HCEC 1CT (cell line): ENCODE measurements at regions not wholly inside any gene's neighbourhood (a gene's known extent, or its start where the extent isn't known, plus 50 kb on each side); places are given as distances from the start of the nearest gene placed in this dataset.

Experiments used
- DNase-seq: peaks from one replicate; pipeline ENCODE4 v3.0.0-alpha.2; 2017

- DNase-seq, result no peak
These were observed 189.0 kb downstream of the PLPP3 start for GRCh38 chr1:56390232-56390867.

GRCh38 chr1:56389813-56390212 lies 189.6 kb downstream of the PLPP3 start:
- DNase-seq, result no peak

GRCh38 chr1:56387071-56387740 lies 192.2 kb downstream of the PLPP3 start:
- no peak for DNase-seq

- no peak for DNase-seq
These were observed 194.0 kb downstream of the PLPP3 start for GRCh38 chr1:56385314-56385713.

GRCh38 chr1:56382929-56383328 lies 196.4 kb downstream of the PLPP3 start:
- DNase-seq, result no peak

GRCh38 chr1:56380531-56380930 lies 198.8 kb downstream of the PLPP3 start:
- no peak for DNase-seq

- DNase-seq, result no peak
These were observed 200.9 kb downstream of the PLPP3 start for GRCh38 chr1:56378341-56379070.

- DNase-seq, result no peak
These were observed 201.9 kb downstream of the PLPP3 start for GRCh38 chr1:56377431-56377830.

GRCh38 chr1:56376188-56376984 lies 203.0 kb downstream of the PLPP3 start:
- DNase-seq, result peak; percentile 8

GRCh38 chr1:56375326-56375804 lies 204.0 kb downstream of the PLPP3 start:
- DNase-seq, result no peak

GRCh38 chr1:56374026-56374974 lies 205.1 kb downstream of the PLPP3 start:
- peak; percentile 21 for DNase-seq

GRCh38 chr1:56370513-56370912 lies 208.8 kb downstream of the PLPP3 start:
- DNase-seq, result no peak

GRCh38 chr1:56363007-56363770 lies 216.2 kb downstream of the PLPP3 start:
- no peak for DNase-seq

GRCh38 chr1:56360021-56360420 lies 219.3 kb downstream of the PLPP3 start:
- DNase-seq, result peak; percentile 10

GRCh38 chr1:56359056-56359455 lies 220.3 kb downstream of the PLPP3 start:
- no peak for DNase-seq

- no peak for DNase-seq
These were observed 221.3 kb downstream of the PLPP3 start for GRCh38 chr1:56357927-56358690.

GRCh38 chr1:56356376-56356990 lies 222.9 kb downstream of the PLPP3 start:
- no peak for DNase-seq

- DNase-seq, result no peak
These were observed 223.4 kb downstream of the PLPP3 start for GRCh38 chr1:56355918-56356317.

- no peak for DNase-seq
These were observed 223.9 kb downstream of the PLPP3 start for GRCh38 chr1:56355422-56355821.

- DNase-seq, result no peak
These were observed 233.5 kb downstream of the PLPP3 start for GRCh38 chr1:56345831-56346230.
